GM21447 (cell line): ENCODE measurements at regions not wholly inside any gene's neighbourhood (a gene's known extent, or its start where the extent isn't known, plus 50 kb on each side); places are given as distances from the start of the nearest gene placed in this dataset.

Source experiments
- ATAC-seq: cut with Tn5 transposase; IDR thresholded peaks from one replicate; pipeline ENCODE4 v1.9.1; 2021; ENCODE audit not compliant: unreplicated experiment

DNA sequence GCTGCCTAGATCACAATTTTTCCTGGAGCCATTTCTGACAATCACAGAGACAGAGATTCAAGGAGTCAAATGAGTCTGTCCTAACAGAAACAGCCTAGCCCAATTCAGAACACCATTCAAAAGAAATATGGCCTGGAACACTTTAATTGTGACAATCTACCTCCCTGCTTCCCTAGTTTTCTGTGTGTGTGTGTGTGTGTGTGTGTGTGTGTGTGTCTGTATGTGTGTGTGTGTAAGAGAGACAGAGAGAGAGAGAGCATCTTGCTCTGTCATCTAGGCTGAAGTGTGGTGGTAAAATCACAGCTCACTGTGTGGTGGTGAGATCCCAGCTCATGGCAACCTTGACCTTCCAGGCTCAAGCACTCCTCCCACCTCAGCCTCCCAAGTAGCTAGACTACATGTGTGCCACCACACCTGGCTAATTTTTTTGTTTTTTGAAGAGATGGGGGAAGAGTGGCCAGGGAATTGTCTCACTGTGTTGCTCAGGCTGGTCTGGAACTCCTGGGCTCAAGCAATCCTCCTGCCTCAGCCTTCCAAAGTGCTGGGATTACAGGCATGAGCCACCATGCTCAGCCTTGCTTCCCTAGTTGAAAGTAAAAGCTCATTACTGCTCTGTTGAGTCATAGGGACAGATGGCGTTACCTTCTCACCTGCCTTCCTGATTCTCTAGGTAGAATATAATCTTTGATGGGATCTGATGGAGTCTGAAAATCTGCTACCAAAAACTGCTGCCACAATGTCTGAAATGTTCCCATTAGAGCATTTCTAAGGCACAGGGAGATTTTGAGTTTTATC is 89.6 kb upstream of the BEND6 start:
- no peak for ATAC-seq

DNA sequence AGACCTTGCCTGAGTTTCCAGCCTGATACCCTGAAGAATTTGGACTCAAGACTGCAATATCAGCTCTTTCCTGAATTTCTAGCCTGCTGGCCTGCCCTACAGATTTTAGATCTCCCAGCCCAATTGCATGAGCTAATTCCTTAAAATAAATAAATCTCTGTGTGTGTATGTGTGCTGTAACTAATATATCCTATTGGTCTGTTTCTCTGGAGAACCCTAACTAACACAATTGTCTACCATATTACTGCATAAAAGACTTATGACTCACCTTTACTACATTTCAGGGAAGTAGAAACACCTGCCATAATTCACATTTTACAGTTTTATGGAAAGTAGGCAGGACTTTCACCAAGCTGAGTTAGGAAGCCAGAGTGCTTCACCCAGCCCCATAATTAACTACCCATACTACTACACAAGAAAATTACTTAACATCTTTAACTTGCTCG is 90.7 kb upstream of the BEND6 start:
- ATAC-seq = no peak

DNA sequence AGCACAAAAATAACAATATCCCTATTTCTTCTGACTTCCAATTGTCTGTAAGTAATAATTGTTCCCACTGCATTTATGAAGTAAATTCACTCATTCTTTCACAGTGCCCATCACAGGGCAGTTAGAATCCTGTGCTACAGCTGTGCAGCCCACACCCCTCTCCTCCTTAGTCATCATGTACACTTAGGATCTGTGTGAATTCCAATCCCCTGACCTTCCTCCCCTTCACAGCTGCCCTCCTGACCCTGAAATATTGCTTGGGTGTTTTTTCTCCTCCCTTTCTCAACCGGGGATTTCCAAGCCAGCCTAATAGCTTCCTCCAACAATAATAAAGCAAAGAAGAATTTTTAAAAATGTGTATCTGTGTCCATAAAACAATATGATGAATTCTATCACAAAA is 91.5 kb upstream of the BEND6 start:
- ATAC-seq = no peak

DNA sequence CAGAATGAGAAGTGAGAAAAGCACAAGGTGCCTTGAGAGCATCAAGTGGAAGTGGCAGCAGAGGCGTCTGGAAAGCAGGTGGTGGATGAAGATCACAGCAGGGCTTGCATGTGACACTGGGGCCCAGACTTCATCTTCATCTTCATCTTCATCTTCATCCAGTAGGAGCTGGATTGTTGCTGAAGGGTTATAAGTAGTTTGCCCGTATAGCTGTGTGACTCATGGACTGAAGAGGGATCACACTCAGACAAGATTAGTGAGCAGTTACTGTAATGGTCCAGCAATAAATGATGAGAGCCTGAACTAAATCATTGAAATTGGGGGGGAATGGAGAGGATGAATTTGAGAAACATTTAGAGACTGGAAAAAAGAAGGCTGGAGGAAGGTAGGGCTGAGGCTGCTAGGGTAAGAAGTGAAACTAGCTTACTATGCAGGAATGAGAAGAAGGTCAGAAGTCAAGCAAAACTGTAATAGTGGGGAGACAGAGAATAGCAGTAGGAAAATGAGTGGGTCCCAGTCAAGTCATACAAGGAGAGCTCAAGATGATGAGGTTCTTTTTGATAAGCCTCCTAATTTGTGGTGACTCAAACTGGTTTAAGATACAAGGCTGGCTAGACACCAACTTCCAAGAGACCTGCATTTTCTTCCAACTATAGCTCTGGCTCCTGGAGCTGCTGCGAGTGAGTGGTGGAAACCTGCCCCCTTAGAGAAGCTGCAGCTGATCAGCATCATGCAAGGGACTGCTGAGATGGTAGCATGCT is 92.3 kb upstream of the BEND6 start:
- peak; percentile 66 for ATAC-seq

DNA sequence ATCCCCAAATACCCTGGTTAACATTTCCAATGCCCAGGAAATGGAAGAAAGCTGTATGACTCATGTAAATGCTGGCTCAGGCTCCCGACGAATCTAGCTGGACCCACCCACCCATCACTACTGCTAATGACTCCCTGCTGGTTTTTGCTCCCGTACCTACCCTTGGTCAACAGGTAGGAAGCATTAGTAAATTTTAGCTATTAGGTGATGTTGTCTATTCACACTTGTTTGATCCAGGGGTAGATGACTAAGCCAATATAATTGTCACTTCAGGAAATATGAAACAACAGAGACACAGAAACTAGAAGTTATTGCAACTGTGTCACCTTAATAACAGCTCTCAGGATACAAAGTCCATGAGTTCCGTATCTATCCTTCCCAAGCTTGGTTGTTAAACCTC is 94.4 kb upstream of the BEND6 start:
- no peak for ATAC-seq

DNA sequence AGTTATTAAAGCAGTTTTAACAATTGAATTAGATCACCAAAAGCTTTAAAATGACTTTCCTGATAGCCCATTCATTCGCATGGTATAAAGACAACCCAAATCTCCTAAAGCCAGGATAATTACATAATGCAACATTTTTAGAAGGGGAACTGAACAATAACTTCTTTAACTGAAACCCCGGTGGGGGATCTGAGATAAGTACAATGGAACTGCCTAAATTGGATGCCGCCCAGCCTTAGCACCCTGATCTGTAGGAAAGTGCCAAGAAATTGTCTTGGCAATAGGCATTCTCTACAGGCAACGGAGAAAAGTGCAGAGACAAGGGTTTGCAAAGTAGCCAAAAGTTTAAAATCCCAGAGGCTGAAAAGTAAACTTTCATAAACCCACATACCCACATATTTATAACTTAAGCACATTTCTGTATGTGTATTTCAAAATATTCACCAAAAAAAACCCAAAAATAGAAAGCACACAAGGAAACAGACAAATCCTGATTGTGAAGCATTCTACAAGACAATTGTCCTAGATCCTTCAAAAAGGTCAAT is 98.8 kb upstream of the BEND6 start:
- no peak for ATAC-seq

DNA sequence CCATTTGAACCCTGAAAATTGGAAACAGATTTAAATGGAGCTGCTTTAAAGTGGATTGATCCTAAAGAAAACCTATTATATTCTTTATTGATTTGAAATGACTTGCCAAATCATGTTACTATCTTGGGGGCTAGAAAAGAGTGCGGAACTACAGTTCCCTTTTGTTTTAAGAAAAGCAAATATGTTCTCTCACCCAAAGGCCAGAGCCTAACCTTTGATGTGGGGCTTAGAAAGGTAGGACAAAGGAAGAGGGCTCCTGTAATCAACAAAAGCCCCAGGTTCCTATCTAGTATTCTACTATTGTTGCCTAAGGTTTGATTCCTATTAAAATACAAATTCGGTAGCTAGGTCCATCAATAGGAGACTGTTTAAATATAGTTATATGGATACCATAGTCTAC is 100.8 kb upstream of the BEND6 start:
- no peak for ATAC-seq

DNA sequence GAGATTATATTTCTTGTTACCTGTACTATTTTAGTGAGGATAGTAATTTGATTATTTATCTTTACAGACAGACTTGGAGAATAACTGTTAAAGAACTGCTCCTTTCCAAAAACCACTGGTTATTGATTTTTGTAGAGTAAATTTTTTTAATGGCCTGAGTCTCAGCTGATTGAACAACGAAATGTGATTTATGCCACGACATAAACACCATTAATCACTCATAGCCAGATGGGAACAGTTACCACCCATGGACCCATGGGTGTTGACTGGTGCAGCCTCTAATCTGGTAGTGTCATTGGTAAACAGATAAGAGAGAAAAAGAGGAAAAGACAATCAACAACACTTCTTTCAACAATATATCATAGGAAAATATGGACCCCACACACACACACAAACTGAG is 101.4 kb upstream of the BEND6 start:
- no peak for ATAC-seq

DNA sequence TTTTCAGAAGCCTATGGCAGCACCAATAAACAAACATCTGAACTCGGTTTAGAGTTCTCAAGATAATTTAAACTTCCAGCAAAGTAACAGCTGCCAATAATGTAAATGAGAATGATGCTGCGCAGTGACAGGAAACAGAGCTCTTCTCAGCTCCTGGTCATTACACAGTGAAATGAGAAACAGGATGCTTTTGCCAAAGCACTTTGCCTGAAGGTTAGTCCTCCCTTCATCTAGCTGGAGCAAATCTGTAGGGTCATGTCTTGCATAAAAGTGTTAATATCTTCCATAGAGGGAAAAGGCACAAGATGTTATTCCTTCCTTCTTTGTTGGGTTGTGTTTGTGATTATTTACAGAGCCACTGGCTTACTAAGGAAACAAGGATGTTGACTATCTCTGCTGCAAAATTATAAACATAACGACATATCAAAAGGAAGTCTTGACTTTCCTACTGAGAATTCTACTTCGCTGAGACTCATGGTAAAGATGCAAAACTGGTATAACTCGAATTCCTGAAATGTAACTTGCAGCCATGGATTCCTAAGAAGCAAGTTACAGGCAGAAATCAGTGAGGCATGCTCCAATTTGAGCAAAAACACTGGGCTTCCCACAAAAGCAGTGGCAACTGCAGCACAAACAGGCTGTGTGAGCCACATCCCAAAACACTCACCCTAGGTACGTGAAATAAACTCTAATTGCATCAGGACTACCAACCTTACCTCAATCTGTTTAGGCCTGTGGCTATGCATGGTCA is 102.5 kb upstream of the BEND6 start:
- peak; percentile 25 for ATAC-seq

DNA sequence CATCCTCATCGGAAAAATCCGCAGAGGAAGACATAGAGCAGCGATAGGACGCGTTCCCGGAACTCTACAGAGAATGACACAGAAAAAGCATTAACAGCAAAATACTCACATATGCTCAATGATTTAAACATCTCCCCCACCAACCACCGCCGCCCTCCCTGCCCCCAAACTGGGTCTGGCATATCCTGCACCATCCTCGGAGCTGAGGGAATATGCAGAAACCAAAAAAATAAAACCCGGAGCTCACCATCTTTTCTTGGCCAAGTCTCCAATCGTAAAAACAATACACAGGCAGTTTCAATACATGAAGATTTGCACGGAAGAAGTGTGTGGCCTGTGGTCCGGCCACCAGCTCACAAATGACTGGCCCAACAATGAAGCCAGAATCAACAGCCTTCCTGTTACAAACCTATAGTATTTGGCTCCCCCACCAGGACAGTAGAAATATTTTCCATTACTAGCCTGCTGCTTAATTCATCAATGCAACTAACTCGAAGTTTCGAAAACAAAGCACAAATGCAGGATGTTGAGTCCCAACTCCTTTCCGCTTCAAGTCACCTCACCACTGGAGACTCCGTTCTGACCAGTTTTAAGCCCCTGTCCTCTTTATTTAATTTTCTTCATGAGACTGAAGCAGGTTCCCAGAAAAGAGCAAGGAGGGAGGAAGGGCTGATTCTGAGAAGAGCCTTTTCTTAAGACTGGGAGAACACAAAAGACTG is 103.2 kb upstream of the BEND6 start:
- ATAC-seq = peak; percentile 87

DNA sequence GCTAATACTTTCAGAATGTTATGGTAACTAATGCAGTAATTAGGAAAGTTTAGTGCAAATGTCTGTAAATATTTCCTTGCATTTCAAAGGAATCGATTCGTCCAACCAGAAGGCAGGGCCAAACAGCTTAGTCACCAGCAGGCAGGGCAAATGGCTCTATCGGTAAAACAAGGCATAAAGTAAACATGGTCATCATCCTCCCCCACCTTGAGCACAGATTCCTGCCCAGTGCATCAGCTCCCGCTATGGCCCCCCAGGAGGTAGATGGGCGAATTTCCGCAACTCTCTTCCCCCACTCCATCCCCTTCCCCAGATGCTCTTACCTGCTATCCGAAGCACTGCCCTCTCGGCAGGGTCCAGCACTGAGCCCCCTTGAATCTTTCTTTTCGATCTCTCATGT is 103.8 kb upstream of the BEND6 start:
- ATAC-seq = no peak

DNA sequence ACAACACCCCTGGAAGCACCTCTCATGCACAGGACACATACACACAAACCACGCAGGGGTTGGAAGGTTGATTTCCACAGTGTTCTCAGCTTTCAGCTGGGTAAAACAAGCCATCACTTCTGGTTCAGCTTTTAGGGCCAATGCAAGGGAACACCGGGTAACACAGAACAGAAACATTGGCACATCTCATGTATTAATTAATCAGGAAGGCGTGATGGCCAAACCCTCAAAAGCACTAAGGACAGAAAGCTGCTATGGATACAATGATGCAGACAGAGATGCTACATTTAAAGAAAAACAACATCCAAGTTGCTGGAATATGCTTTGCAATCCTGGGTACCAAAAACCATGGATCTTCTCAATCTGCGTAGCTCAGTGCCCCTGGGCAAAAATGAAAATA is 104.3 kb upstream of the BEND6 start:
- no peak for ATAC-seq

DNA sequence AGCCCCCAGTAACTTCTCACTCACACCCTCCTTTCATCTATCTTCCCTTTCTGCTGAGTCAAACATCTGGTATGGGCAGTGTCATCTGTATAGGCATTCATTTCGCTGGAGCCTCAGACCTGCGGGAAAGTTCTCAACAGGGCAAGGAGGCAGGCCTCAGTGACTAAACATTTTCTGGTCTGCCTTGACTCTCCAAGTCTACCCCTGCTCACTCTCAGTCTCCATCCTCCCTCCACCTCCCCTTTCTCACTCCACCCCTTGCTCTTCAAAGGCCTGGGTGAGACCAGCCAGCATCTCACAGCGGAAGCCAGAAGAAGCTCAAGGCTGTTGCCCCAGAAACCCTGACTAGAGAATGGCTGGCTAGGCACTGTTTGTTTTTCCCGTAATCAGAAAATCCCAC is 105.0 kb upstream of the BEND6 start:
- no peak for ATAC-seq

DNA sequence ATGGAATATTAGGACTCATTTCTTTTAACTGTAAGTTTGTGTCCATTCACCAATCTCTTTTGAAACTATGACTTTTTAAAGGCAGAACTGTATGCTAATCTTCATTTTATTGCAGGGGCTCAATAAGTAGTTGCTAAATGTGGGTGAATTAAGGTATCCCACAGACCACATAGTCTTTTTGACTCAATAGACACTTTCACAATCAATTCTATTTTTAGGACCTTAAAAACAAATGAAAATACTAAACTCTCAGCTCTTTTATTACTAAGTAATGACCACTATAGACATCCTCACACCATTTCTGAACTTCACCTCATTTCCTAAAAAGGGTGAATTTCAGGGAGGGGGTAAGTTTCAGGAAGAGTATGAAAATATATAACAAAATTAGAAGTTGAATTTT is 106.8 kb upstream of the BEND6 start:
- ATAC-seq = no peak

DNA sequence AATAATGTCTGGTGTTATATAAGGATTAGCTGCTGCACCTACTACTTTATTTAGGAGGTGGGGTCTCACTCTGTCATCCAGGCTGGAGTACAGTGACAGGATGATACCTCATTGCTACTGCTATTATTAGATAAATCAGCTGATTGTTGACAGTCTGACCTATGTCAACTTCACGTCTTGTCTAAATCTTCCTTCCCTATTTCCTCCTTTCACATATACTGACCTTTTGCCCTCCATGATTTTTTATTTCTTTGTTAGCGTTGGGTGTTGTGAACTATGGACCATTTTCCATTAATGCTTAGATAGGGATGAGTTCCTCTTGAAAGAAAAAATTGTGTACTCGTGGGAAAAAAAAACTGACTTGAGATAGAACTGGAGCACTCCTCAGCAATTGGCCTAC is 109.9 kb upstream of the BEND6 start:
- ATAC-seq = no peak

DNA sequence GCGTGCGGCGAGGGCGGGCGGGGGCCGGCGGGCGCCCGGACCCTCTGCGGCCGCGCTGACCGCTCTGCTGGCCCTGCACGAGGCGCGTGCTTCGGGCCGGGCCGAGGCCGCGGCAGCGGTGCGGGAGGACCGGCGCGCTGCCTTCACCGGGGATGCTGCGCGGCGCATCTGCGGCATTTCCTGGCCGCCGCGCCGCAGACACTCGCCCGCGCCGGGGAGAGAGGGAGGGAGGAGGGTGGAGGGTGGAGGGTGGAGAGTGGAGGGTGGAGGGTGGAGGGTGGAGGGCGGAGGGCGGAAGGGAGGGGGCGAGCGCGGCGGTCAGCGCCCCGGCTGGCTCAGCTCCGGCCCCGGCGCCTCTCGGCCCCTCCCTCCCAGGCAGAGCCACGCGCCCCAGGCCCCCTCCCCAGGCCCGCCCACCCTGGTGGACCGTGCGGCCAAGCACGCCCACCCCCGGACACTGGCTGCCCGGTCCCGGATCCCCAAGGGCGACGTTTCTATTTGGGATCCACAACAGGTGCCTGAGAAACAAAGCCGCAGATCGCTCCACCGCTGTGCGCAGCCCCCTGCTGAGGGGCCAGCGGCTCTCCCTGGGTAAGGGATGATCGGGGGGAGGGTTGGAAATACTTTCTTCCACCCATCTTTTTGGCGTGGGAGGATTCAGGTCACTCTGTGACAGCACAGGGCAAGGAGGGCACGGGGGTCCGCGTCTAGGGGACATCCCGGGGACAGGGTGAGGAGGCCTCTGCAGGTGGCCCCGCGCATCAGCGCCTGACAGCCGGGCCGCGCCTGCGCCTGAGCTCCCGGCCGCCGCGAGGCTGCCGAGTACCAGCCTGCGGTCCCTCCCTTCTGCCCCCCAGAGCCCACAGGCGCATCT is 111.2 kb upstream of the BEND6 start:
- peak; percentile 77 for ATAC-seq

DNA sequence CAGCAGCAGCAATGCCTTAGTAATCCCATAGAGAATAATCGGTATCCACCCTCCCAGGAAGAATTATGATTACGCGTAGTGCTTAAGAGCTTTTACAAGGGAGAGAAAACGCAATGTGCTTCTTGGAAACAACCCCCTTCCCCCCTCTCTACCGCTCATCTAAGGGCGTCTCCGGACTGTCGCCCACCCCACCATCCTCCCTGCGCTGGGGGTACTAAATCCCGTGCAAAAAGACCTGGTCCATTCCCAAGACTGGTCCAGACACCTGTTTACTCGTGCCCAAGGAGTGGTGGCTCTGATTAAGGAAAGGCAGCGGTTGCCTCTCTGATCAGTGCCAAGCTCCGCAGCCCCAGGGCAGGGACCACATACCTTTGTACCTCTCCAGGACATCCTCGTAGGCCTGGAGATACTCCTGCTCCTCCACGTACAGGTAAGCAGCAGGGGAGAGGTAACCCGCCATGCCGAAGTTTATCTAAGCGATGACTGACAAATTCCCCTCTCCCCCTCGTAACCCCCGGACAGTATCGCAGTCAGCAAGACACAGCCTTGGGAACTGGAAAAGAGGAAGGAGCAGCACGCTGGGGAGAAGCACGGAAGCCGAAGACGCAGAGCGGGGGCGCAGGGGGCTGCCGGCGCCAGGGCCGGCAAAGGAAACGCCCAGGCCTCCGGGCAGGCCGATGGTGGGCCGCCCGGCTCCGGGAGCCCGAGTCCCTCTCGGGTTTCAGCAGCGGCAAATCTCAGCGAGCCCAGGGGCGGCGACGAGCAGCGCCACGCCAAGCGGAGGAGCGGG is 112.0 kb upstream of the BEND6 start:
- ATAC-seq = peak; percentile 23

DNA sequence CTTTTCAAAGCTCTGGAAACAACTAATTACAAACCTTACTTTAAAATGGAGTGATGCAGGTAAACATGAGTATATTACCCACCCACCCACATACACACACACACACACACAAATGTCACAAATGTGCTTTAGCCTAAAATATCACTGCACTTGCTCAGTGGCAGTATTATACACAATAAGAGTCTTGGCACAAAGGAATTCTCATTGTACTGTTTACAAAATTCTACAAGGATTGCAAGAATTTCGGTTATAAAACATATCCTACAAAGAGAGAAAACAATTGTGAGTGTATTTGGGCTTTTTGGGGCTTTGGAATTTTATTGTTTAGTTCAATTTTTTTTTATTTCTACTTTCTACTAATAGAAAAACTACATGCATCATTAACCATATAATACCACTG is 113.2 kb upstream of the BEND6 start:
- no peak for ATAC-seq

DNA sequence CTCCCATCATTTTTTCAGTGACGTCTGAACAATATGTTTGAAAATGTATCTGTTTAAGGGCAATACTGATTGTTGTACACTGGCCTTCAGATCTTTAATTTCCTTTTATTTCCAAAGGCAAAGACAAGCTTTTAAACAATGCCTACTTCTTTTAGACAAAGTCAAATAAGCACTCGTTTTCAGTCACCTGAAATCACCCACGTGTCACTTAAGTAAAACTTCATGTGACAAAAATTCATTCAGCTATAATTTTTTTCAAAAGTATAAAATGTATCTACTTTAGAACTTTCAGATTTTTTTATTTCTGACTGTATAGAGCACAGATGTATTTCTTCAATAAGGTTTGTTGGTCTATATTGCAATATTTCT is 113.5 kb upstream of the BEND6 start:
- no peak for ATAC-seq
